AG04449 (cell line): ENCODE measurements at regions not wholly inside any gene's neighbourhood (a gene's known extent, or its start where the extent isn't known, plus 50 kb on each side); places are given as distances from the start of the nearest gene placed in this dataset.

Experiments
- CTCF ChIA-PET: fragments of 350-600 bp; formaldehyde crosslinking; extraction: SDS; loops from one replicate; lab custom pipeline; 2021; ENCODE audit warnings: antibody characterized with exemption; lab: Yijun Ruan, JAX
- POLR2A ChIA-PET: fragments of 400-600, 350-600 bp; formaldehyde crosslinking; extraction: SDS; loops from one replicate; lab custom pipeline; 2020; ENCODE audit warnings: antibody characterized with exemption, inconsistent platforms; lab: Yijun Ruan, JAX
- DNase-seq: peaks from one replicate; pipeline ENCODE4 v3.0.0-alpha.2; 2010; ENCODE audit warnings: low read depth, low spot score
- H3K4me3 ChIP-seq: 2 replicates; pipeline ENCODE4 v1.5.1; 2011; ENCODE audit warnings: low read depth, mild to moderate bottlenecking, control low read depth, low read length
- TF ChIP-seq, protein P1 (sequence below): IDR thresholded peaks from one replicate; pipeline ENCODE4 v1.5.1; 2011; ENCODE audit warnings: mild to moderate bottlenecking, moderate library complexity, low read length, control low read depth, inconsistent platforms; ENCODE audit not compliant: insufficient read depth; ENCODE audit errors: missing control alignments

DNA sequence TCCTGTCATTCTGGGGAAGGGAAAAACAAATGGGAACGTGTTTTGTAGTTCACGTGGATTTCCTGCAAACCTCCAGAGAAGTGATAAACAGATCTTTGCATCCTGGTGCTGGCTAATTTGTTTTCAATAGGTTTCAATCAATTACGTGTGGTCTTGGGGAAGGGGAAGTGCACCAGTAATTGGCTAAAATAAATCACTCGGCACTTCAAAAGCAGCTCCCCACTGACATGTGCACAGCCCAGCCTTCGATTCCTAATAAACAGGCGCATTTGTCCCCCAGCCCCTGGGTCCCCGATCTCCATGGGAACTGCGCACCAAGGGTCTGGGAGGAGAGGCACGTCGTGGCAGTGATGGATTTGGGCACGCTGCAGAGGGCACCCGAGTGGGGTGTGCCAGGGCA lies 112.9 kb upstream of the GSE1 start:
- no peak overlapping the region for H3K4me3 ChIP-seq
- POLR2A ChIA-PET = no interaction called here
- no peak for DNase-seq
- CTCF ChIA-PET = no interaction called here
- TF ChIP-seq, protein P1, sequence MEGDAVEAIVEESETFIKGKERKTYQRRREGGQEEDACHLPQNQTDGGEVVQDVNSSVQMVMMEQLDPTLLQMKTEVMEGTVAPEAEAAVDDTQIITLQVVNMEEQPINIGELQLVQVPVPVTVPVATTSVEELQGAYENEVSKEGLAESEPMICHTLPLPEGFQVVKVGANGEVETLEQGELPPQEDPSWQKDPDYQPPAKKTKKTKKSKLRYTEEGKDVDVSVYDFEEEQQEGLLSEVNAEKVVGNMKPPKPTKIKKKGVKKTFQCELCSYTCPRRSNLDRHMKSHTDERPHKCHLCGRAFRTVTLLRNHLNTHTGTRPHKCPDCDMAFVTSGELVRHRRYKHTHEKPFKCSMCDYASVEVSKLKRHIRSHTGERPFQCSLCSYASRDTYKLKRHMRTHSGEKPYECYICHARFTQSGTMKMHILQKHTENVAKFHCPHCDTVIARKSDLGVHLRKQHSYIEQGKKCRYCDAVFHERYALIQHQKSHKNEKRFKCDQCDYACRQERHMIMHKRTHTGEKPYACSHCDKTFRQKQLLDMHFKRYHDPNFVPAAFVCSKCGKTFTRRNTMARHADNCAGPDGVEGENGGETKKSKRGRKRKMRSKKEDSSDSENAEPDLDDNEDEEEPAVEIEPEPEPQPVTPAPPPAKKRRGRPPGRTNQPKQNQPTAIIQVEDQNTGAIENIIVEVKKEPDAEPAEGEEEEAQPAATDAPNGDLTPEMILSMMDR = no peak

DNA sequence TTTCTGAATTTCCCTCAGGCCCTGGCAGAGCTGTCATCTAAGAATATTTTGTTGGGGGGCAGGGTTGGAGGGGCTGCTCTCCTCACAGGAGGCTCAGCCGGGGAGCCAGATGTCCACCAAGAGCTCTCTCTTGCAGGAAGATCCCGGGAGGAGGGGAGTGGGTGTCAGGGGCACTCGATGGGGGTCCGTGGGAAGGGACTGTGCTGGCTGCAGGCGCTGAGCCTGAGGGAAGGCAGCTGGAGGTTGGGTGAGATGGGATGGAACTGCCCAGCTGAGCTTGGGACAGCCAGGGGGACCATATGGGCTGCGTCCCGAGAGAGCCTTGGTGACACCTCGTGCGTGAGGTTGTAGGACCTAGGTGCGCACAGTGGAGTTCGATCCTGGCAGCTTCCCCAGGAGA lies 111.2 kb upstream of the GSE1 start:
- TF ChIP-seq, protein P1 = no peak
- ChIA-PET POLR2A (no interaction called here), CTCF (interaction anchor here (0.8 to 1.0 kb wide), 4 partner anchors 10 to 114 kb away, joined by 3 to 5 read pairs (median 4); no protein-coding TSS in a partner anchor)
- H3K4me3 ChIP-seq = no peak overlapping the region
- DNase-seq = no peak

DNA sequence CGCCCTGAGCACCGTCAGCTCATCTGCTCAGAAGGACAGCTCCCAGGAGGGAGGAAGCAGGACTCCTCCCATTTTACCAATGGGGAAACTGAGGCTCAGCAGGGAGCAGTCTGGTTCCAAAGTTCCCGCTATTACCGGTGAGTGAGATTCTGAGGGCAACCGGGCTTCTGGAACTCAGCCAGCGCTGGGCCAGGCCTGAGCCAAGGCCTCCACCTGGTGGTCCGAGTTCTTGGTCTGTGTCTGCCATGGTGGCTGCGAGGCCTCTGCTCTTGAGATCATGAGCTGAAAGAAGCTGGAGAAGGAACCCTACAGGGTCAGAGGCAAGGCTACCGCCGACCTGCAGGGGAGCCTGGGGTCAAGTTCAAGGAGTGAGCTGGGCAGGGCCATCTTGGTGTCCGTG lies 110.8 kb upstream of the GSE1 start:
- TF ChIP-seq, protein P1 = no peak
- H3K4me3 ChIP-seq = no peak overlapping the region
- no peak for DNase-seq
- ChIA-PET POLR2A (no interaction called here), CTCF (interaction anchor here (0.6 to 1.1 kb wide), 8 partner anchors 10 to 114 kb away, joined by 3 to 5 read pairs (median 3); no protein-coding TSS in a partner anchor)

DNA sequence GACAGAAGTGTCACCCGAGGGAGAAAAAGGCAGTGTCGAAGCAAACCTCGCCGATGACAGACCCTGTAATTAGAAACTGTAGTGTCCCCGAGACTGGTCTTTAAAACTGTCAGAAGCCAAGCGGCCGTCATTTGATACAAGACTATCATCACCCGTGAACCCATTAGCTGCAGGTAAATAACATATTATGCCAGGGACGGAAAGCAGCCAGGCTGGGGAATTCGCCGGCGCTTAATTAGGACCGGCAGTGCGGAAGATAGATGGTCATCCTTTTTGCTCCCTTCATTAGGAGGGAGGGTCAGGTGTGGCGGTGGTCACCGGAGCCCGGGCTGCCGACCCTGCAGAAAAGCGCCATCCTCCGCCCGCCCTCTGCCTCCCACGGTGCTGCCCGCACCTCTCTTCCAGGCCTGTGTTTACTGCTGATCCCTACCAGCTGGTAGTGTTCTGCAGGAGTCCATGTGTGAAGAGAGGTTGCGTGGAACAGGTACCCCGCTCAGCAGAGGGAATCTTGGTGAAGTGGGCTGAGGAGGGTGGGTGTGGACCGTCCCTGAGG lies 109.4 kb upstream of the GSE1 start:
- TF ChIP-seq, protein P1 = no peak
- CTCF ChIA-PET = no interaction called here

DNA sequence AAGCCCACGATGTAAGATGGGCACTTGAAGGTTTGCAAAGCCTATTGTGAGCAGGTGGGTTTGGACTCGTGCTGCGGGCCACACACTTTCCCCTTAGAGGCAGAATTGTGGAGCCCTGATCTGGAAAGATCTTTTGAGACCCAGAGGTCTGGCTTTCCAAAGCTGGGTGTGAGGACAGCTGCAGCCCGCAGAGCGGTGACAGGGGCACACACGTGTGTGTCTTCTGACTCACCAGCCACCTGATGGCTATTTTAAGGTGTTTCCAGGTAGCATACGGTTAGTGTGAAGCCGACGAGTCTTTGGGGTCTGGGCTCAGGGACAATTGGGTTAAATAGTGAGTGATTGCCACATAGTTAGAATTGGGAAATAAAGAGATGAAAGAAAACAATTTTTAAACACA lies 108.9 kb upstream of the GSE1 start:
- no peak for DNase-seq
- ChIA-PET CTCF (no interaction called here), POLR2A (no interaction called here)
- H3K4me3 ChIP-seq = no peak overlapping the region
- TF ChIP-seq, protein P1 = no peak

More for the DNA sequence above, 109.4 kb upstream of the GSE1 start:
- no peak for DNase-seq
- POLR2A ChIA-PET = no interaction called here
- H3K4me3 ChIP-seq = no peak overlapping the region

DNA sequence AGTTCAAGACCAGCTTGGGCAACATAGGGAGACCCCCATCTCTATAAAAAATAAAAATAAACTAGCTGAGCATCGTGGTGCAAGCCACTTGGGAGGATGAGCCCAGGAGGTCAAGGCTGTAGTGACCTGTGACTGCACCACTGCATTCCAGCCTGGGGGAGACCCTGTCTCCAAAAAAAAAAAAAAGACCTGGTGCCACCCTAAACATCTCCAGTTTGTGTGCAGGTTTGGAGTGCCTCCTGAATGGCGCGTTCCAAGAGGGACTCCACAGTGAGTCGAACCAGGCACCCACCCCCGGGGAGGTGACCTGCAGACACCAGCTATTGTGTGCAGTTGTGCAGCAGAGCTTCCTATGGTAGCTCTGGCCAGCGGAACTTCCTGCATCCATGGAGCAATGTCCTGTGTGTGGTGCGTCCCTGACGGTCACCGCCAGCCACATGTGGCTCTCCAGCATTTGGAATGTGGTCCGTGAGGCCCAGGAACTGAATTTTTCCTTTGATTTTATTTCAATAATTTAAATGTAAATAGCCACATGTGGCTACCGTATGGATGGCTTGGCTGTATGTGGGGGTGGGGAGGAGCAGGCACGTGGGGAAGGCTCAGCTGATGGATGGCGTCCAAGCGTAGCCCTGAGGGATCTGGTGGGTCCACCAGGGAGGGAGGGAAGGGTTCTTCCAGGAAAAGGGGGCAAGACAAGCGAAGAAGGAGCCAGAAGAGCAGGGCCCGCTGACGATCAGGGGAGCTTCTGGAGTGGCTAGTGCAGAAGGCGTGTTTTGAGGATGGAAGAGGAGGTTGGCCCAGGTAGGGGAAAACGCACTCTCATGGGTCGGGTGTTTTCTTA lies 107.1 kb upstream of the GSE1 start:
- no peak overlapping the region for H3K4me3 ChIP-seq
- ChIA-PET POLR2A (no interaction called here), CTCF (interaction anchor here (1.1 kb wide), 2 partner anchors 14 to 15 kb away, joined by 3 read pairs; no protein-coding TSS in a partner anchor)
- DNase-seq = no peak
- TF ChIP-seq, protein P1 = no peak
